HG03457 (cell line): ENCODE measurements at regions not wholly inside any gene's neighbourhood (a gene's known extent, or its start where the extent isn't known, plus 50 kb on each side); places are given as distances from the start of the nearest gene placed in this dataset.
"Not testable (repeated sequence)": the region's sequence is repeated elsewhere in the genome, so short reads cannot be mapped to it uniquely, and the experiment has no call there.

Experiments
- ATAC-seq: cut with Tn5 transposase; IDR thresholded peaks from one replicate; pipeline ENCODE4 v1.9.1; 2021; ENCODE audit warnings: moderate number of reproducible peaks; ENCODE audit not compliant: unreplicated experiment

GRCh38 chr4:175273995-175274753 lies 356.0 kb downstream of the ADAM29 start:
- ATAC-seq, result no peak

GRCh38 chr4:175277816-175278215 lies 359.7 kb downstream of the ADAM29 start:
- ATAC-seq, result no peak

GRCh38 chr4:175280153-175280552 lies 362.0 kb downstream of the ADAM29 start:
- no peak for ATAC-seq

- ATAC-seq, result no peak
Observed at GRCh38 chr4:175281894-175282293, 363.7 kb downstream of the ADAM29 start.

GRCh38 chr4:175282407-175282806 lies 364.2 kb downstream of the ADAM29 start:
- no peak for ATAC-seq

GRCh38 chr4:175290401-175290800 lies 372.2 kb downstream of the ADAM29 start:
- no peak for ATAC-seq

GRCh38 chr4:175297965-175298565 lies 379.9 kb downstream of the ADAM29 start:
- no peak for ATAC-seq

- ATAC-seq, result no peak
Observed at GRCh38 chr4:175306436-175306835, 388.3 kb downstream of the ADAM29 start.

- no peak for ATAC-seq
Observed at GRCh38 chr4:175307326-175307725, 389.2 kb downstream of the ADAM29 start.

- ATAC-seq, result no peak
Observed at GRCh38 chr4:175308236-175308635, 390.1 kb downstream of the ADAM29 start.

- ATAC-seq, result no peak
Observed at GRCh38 chr4:175309041-175309440, 390.9 kb downstream of the ADAM29 start.

GRCh38 chr4:175325230-175325629 lies 407.1 kb downstream of the ADAM29 start:
- no peak for ATAC-seq

GRCh38 chr4:175326796-175327195 lies 408.6 kb downstream of the ADAM29 start:
- no peak for ATAC-seq

GRCh38 chr4:175330236-175330635 lies 412.1 kb downstream of the ADAM29 start:
- ATAC-seq, result no peak

- no peak for ATAC-seq
Observed at GRCh38 chr4:175330652-175331051, 412.5 kb downstream of the ADAM29 start.

- ATAC-seq, result no peak
Observed at GRCh38 chr4:175335331-175335730, 417.2 kb downstream of the ADAM29 start.

GRCh38 chr4:175336570-175336969 lies 418.4 kb downstream of the ADAM29 start:
- ATAC-seq, result not testable (repeated sequence)

GRCh38 chr4:175339100-175339707 lies 421.0 kb downstream of the ADAM29 start:
- ATAC-seq, result no peak

- no peak for ATAC-seq
Observed at GRCh38 chr4:175341203-175341755, 423.1 kb downstream of the ADAM29 start.

GRCh38 chr4:175346376-175346775 lies 428.2 kb downstream of the ADAM29 start:
- no peak for ATAC-seq

- no peak for ATAC-seq
Observed at GRCh38 chr4:175350246-175350645, 432.1 kb downstream of the ADAM29 start.

GRCh38 chr4:175351473-175351872 lies 433.3 kb downstream of the ADAM29 start:
- ATAC-seq, result no peak
